ENCODE measurements at regions not wholly inside any gene's neighbourhood (a gene's known extent, or its start where the extent isn't known, plus 50 kb on each side); places are given as distances from the start of the nearest gene placed in this dataset.
A peak's percentile ranks its signal among the peaks of the same experiment; 100 is the strongest.

GRCh38 chr4:185936650-185937376 is 124.8 kb upstream of the SORBS2 start:
- Histone ChIP-seq H3K36me3 (ENCODE audit: control insufficient read depth, insufficient read depth, low read length) (no peaks in the 10 kb centered on the region), H3K27ac (ENCODE audit: low read depth, low read length) (no peak overlapping the region), H3K27me3 (ENCODE audit: control insufficient read depth, insufficient read depth, low read length) (no peaks in the 10 kb centered on the region), H3K4me1 (ENCODE audit: control insufficient read depth, insufficient read depth, low read length) (no peaks in the 10 kb centered on the region), H3K4me3 (ENCODE audit: low read length) (no peak overlapping the region), H3K9ac (ENCODE audit: low read length) (no peak overlapping the region)

- Histone ChIP-seq H3K4me3 (ENCODE audit: low read length) (no peak overlapping the region), H3K36me3 (ENCODE audit: control insufficient read depth, insufficient read depth, low read length) (no peaks in the 10 kb centered on the region), H3K27ac (ENCODE audit: low read depth, low read length) (no peak overlapping the region), H3K4me1 (ENCODE audit: control insufficient read depth, insufficient read depth, low read length) (no peaks in the 10 kb centered on the region), H3K9ac (ENCODE audit: low read length) (no peak overlapping the region), H3K27me3 (ENCODE audit: control insufficient read depth, insufficient read depth, low read length) (no peaks in the 10 kb centered on the region)
Observed at GRCh38 chr4:185938654-185939053, 126.7 kb upstream of the SORBS2 start.

GRCh38 chr4:185941461-185941860 is 127.5 kb upstream of the TLR3 start:
- no peaks in the 10 kb centered on the region for H3K4me1 ChIP-seq (ENCODE audit: control insufficient read depth, insufficient read depth, low read length)
- no peak overlapping the region for H3K4me3 ChIP-seq (ENCODE audit: low read length)
- no peaks in the 10 kb centered on the region for H3K27me3 ChIP-seq (ENCODE audit: control insufficient read depth, insufficient read depth, low read length)
- H3K9ac ChIP-seq (ENCODE audit: low read length), result no peak overlapping the region
- no peak overlapping the region for H3K27ac ChIP-seq (ENCODE audit: low read depth, low read length)
- no peaks in the 10 kb centered on the region for H3K36me3 ChIP-seq (ENCODE audit: control insufficient read depth, insufficient read depth, low read length)

GRCh38 chr4:185945252-185945651 is 123.7 kb upstream of the TLR3 start:
- H3K27ac ChIP-seq (ENCODE audit: low read depth, low read length), result no peak overlapping the region
- H3K4me3 ChIP-seq (ENCODE audit: low read length), result no peak overlapping the region
- no peaks in the 10 kb centered on the region for H3K27me3 ChIP-seq (ENCODE audit: control insufficient read depth, insufficient read depth, low read length)
- no peaks in the 10 kb centered on the region for H3K4me1 ChIP-seq (ENCODE audit: control insufficient read depth, insufficient read depth, low read length)
- H3K36me3 ChIP-seq (ENCODE audit: control insufficient read depth, insufficient read depth, low read length), result no peaks in the 10 kb centered on the region
- no peak overlapping the region for H3K9ac ChIP-seq (ENCODE audit: low read length)

GRCh38 chr4:185945906-185946305 is 123.0 kb upstream of the TLR3 start:
- no peaks in the 10 kb centered on the region for H3K27me3 ChIP-seq (ENCODE audit: control insufficient read depth, insufficient read depth, low read length)
- no peaks in the 10 kb centered on the region for H3K36me3 ChIP-seq (ENCODE audit: control insufficient read depth, insufficient read depth, low read length)
- no peak overlapping the region for H3K4me3 ChIP-seq (ENCODE audit: low read length)
- H3K4me1 ChIP-seq (ENCODE audit: control insufficient read depth, insufficient read depth, low read length), result no peaks in the 10 kb centered on the region
- H3K27ac ChIP-seq (ENCODE audit: low read depth, low read length), result no peak overlapping the region
- H3K9ac ChIP-seq (ENCODE audit: low read length), result no peak overlapping the region

GRCh38 chr4:185950891-185951290 is 118.1 kb upstream of the TLR3 start:
- no peak overlapping the region for H3K4me3 ChIP-seq (ENCODE audit: low read length)
- no peaks in the 10 kb centered on the region for H3K27me3 ChIP-seq (ENCODE audit: control insufficient read depth, insufficient read depth, low read length)
- H3K9ac ChIP-seq (ENCODE audit: low read length), result no peak overlapping the region
- no peaks in the 10 kb centered on the region for H3K36me3 ChIP-seq (ENCODE audit: control insufficient read depth, insufficient read depth, low read length)
- no peaks in the 10 kb centered on the region for H3K4me1 ChIP-seq (ENCODE audit: control insufficient read depth, insufficient read depth, low read length)
- H3K27ac ChIP-seq (ENCODE audit: low read depth, low read length), result no peak overlapping the region

GRCh38 chr4:185955151-185955770 is 113.7 kb upstream of the TLR3 start:
- Histone ChIP-seq H3K27ac (ENCODE audit: low read depth, low read length) (no peak overlapping the region), H3K9ac (ENCODE audit: low read length) (no peak overlapping the region)

GRCh38 chr4:185955826-185956543 is 113.0 kb upstream of the TLR3 start:
- no peaks in the 10 kb centered on the region for H3K27me3 ChIP-seq (ENCODE audit: control insufficient read depth, insufficient read depth, low read length)

More at GRCh38 chr4:185955151-185955770, 113.7 kb upstream of the TLR3 start:
- no peak overlapping the region for H3K4me3 ChIP-seq (ENCODE audit: low read length)
- no peaks in the 10 kb centered on the region for H3K4me1 ChIP-seq (ENCODE audit: control insufficient read depth, insufficient read depth, low read length)
- H3K27me3 ChIP-seq (ENCODE audit: control insufficient read depth, insufficient read depth, low read length), result no peaks in the 10 kb centered on the region
- no peaks in the 10 kb centered on the region for H3K36me3 ChIP-seq (ENCODE audit: control insufficient read depth, insufficient read depth, low read length)

GRCh38 chr4:185956544-185956940 is 112.4 kb upstream of the TLR3 start:
- H3K9ac ChIP-seq (ENCODE audit: low read length), result no peak overlapping the region
- no peak overlapping the region for H3K27ac ChIP-seq (ENCODE audit: low read depth, low read length)
- H3K4me3 ChIP-seq (ENCODE audit: low read length), result peak overlapping the region; percentile 25
- H3K36me3 ChIP-seq (ENCODE audit: control insufficient read depth, insufficient read depth, low read length), result no peaks in the 10 kb centered on the region
- no peaks in the 10 kb centered on the region for H3K4me1 ChIP-seq (ENCODE audit: control insufficient read depth, insufficient read depth, low read length)
- H3K27me3 ChIP-seq (ENCODE audit: control insufficient read depth, insufficient read depth, low read length), result no peaks in the 10 kb centered on the region

More at GRCh38 chr4:185955826-185956543, 113.0 kb upstream of the TLR3 start:
- Histone ChIP-seq H3K36me3 (ENCODE audit: control insufficient read depth, insufficient read depth, low read length) (no peaks in the 10 kb centered on the region), H3K9ac (ENCODE audit: low read length) (no peak overlapping the region), H3K4me1 (ENCODE audit: control insufficient read depth, insufficient read depth, low read length) (no peaks in the 10 kb centered on the region), H3K4me3 (ENCODE audit: low read length) (peak overlapping the region; percentile 25), H3K27ac (ENCODE audit: low read depth, low read length) (no peak overlapping the region)

- no peaks in the 10 kb centered on the region for H3K27me3 ChIP-seq (ENCODE audit: control insufficient read depth, insufficient read depth, low read length)
- H3K4me1 ChIP-seq (ENCODE audit: control insufficient read depth, insufficient read depth, low read length), result no peaks in the 10 kb centered on the region
- H3K36me3 ChIP-seq (ENCODE audit: control insufficient read depth, insufficient read depth, low read length), result no peaks in the 10 kb centered on the region
- H3K27ac ChIP-seq (ENCODE audit: low read depth, low read length), result no peak overlapping the region
- H3K4me3 ChIP-seq (ENCODE audit: low read length), result no peak overlapping the region
- H3K9ac ChIP-seq (ENCODE audit: low read length), result no peak overlapping the region
Observed at GRCh38 chr4:185958094-185958747, 110.7 kb upstream of the TLR3 start.

- no peaks in the 10 kb centered on the region for H3K36me3 ChIP-seq (ENCODE audit: control insufficient read depth, insufficient read depth, low read length)
- no peak overlapping the region for H3K9ac ChIP-seq (ENCODE audit: low read length)
- H3K4me1 ChIP-seq (ENCODE audit: control insufficient read depth, insufficient read depth, low read length), result no peaks in the 10 kb centered on the region
- no peaks in the 10 kb centered on the region for H3K27me3 ChIP-seq (ENCODE audit: control insufficient read depth, insufficient read depth, low read length)
- H3K4me3 ChIP-seq (ENCODE audit: low read length), result peak overlapping the region; percentile 0
- no peak overlapping the region for H3K27ac ChIP-seq (ENCODE audit: low read depth, low read length)
Observed at GRCh38 chr4:185965426-185966384, 103.3 kb upstream of the TLR3 start.
